ENCODE measurements at regions not wholly inside any gene's neighbourhood (a gene's known extent, or its start where the extent isn't known, plus 50 kb on each side); places are given as distances from the start of the nearest gene placed in this dataset.
A peak's percentile ranks its signal among the peaks of the same experiment; 100 is the strongest.

GRCh38 chr17:71398800-71399219, 722.0 kb upstream of the SOX9 start:
- no peak for DNase-seq (ENCODE audit: low spot score)

- no peak for DNase-seq (ENCODE audit: low spot score)
Measured at GRCh38 chr17:71399221-71399620, 721.6 kb upstream of the SOX9 start.

- no peak for DNase-seq (ENCODE audit: low spot score)
Measured at GRCh38 chr17:71399649-71400048, 721.2 kb upstream of the SOX9 start.

GRCh38 chr17:71402007-71402406, 718.8 kb upstream of the SOX9 start:
- DNase-seq (ENCODE audit: low spot score), result no peak

- DNase-seq (ENCODE audit: low spot score), result no peak
Measured at GRCh38 chr17:71402661-71403141, 718.1 kb upstream of the SOX9 start.

GRCh38 chr17:71405101-71405500, 715.7 kb upstream of the SOX9 start:
- no peak for DNase-seq (ENCODE audit: low spot score)

GRCh38 chr17:71407981-71408380, 712.8 kb upstream of the SOX9 start:
- DNase-seq (ENCODE audit: low spot score), result no peak

GRCh38 chr17:71409137-71409536, 711.7 kb upstream of the SOX9 start:
- DNase-seq (ENCODE audit: low spot score), result no peak

GRCh38 chr17:71409712-71410111, 711.1 kb upstream of the SOX9 start:
- DNase-seq (ENCODE audit: low spot score), result no peak

- peak; percentile 1 for DNase-seq (ENCODE audit: low spot score)
Measured at GRCh38 chr17:71412803-71413202, 708.0 kb upstream of the SOX9 start.

- no peak for DNase-seq (ENCODE audit: low spot score)
Measured at GRCh38 chr17:71413935-71414334, 706.9 kb upstream of the SOX9 start.

- DNase-seq (ENCODE audit: low spot score), result no peak
Measured at GRCh38 chr17:71417142-71417541, 703.7 kb upstream of the SOX9 start.

- no peak for DNase-seq (ENCODE audit: low spot score)
Measured at GRCh38 chr17:71422968-71423367, 697.9 kb upstream of the SOX9 start.

- DNase-seq (ENCODE audit: low spot score), result no peak
Measured at GRCh38 chr17:71423871-71424546, 696.8 kb upstream of the SOX9 start.

GRCh38 chr17:71427801-71428200, 693.0 kb upstream of the SOX9 start:
- DNase-seq (ENCODE audit: low spot score), result no peak

GRCh38 chr17:71428897-71429296, 691.9 kb upstream of the SOX9 start:
- no peak for DNase-seq (ENCODE audit: low spot score)

- DNase-seq (ENCODE audit: low spot score), result no peak
Measured at GRCh38 chr17:71430281-71430680, 690.5 kb upstream of the SOX9 start.

GRCh38 chr17:71431146-71431545, 689.7 kb upstream of the SOX9 start:
- no peak for DNase-seq (ENCODE audit: low spot score)

- DNase-seq (ENCODE audit: low spot score), result no peak
Measured at GRCh38 chr17:71432378-71433315, 688.2 kb upstream of the SOX9 start.

GRCh38 chr17:71434716-71435115, 686.1 kb upstream of the SOX9 start:
- no peak for DNase-seq (ENCODE audit: low spot score)

- no peak for DNase-seq (ENCODE audit: low spot score)
Measured at GRCh38 chr17:71436479-71436878, 684.3 kb upstream of the SOX9 start.

GRCh38 chr17:71437166-71437565, 683.7 kb upstream of the SOX9 start:
- DNase-seq (ENCODE audit: low spot score), result no peak

- peak; percentile 89 for DNase-seq (ENCODE audit: low spot score)
Measured at GRCh38 chr17:71438631-71439146, 682.1 kb upstream of the SOX9 start.
